IMR-90 (cell line): ENCODE measurements at regions not wholly inside any gene's neighbourhood (a gene's known extent, or its start where the extent isn't known, plus 50 kb on each side); places are given as distances from the start of the nearest gene placed in this dataset.

Source experiments
- ATAC-seq: fragments of 200-7000 bp; cut with Tn5 transposase; 2 replicates; pipeline ENCODE4 v1.9.1; 2020; ENCODE audit warnings: low read depth, mild to moderate bottlenecking, moderate library complexity
- BruUV-seq: library from RNA; stranded (reverse); fragments of 400-500 nt; replicated peaks from 2 replicates; lab custom pipeline; 2021; lab: Mats Ljungman, UMichigan
- CTCF ChIA-PET: fragments of 300-600 bp; formaldehyde crosslinking; extraction: SDS; loops from one replicate; lab custom pipeline; 2021; ENCODE audit warnings: antibody characterized with exemption; lab: Yijun Ruan, JAX
- POLR2A ChIA-PET: fragments of 300-600 bp; sonication (Branson Sonifier 250); formaldehyde crosslinking; loops from one replicate; lab custom pipeline; 2022; ENCODE audit warnings: antibody characterized with exemption; ENCODE audit not compliant: unreplicated experiment; lab: Charles Lee
- DNase-seq: peaks from one replicate; pipeline ENCODE4 v3.0.0; 2013
- H2AFZ ChIP-seq: replicated peaks from 2 replicates; pipeline ENCODE3; 2013; ENCODE audit warnings: low read length, mild to moderate bottlenecking; ENCODE audit not compliant: poor library complexity
- H2AK5ac ChIP-seq: 2 replicates; pipeline ENCODE4 v1.6.1; 2013; ENCODE audit warnings: low read depth, low read length, inconsistent platforms
- H2AK9ac ChIP-seq: replicated peaks from 2 replicates; pipeline ENCODE3; 2013; ENCODE audit warnings: mild to moderate bottlenecking, low read depth, low read length, moderate library complexity; ENCODE audit not compliant: poor library complexity
- H2BK120ac ChIP-seq: 2 replicates; pipeline ENCODE4 v1.6.1; 2013; ENCODE audit warnings: low read depth, low read length, inconsistent platforms
- H2BK15ac ChIP-seq: 3 replicates; pipeline ENCODE4 v1.6.1; 2013; ENCODE audit warnings: low read depth, low read length, inconsistent platforms
- H2BK20ac ChIP-seq: 2 replicates; pipeline ENCODE4 v1.6.1; 2013; ENCODE audit warnings: low read depth, mild to moderate bottlenecking, inconsistent platforms, low read length, moderate library complexity
- H2BK5ac ChIP-seq: 2 replicates; pipeline ENCODE4 v1.6.1; 2013; ENCODE audit warnings: mild to moderate bottlenecking, low read depth, low read length, inconsistent platforms; ENCODE audit not compliant: poor library complexity, severe bottlenecking
- H3K14ac ChIP-seq: replicated peaks from 2 replicates; pipeline ENCODE4 v1.6.1; 2013; ENCODE audit warnings: low read depth, low read length, inconsistent platforms
- H3K18ac ChIP-seq: 2 replicates; pipeline ENCODE4 v1.6.1; 2013; ENCODE audit warnings: low read depth, low read length, control low read depth
- H3K23ac ChIP-seq: 2 replicates; pipeline ENCODE4 v1.6.1; 2013; ENCODE audit warnings: low read depth, low read length, inconsistent platforms
- H3K27ac ChIP-seq: 2 replicates; pipeline ENCODE4 v1.5.1; 2013; ENCODE audit warnings: mild to moderate bottlenecking, control low read depth, low read length; ENCODE audit not compliant: insufficient read depth
- H3K27me3 ChIP-seq: 2 replicates; pipeline ENCODE4 v1.6.1; 2013; ENCODE audit warnings: low read length; ENCODE audit not compliant: control insufficient read depth, insufficient read depth
- H3K36me3 ChIP-seq: 2 replicates; pipeline ENCODE4 v1.6.1; 2013; ENCODE audit warnings: low read length, mixed read lengths; ENCODE audit not compliant: control insufficient read depth, insufficient read depth
- H3K4ac ChIP-seq: 2 replicates; pipeline ENCODE4 v1.6.1; 2013; ENCODE audit warnings: low read depth, low read length, inconsistent platforms
- H3K4me1 ChIP-seq: 2 replicates; pipeline ENCODE4 v1.6.1; 2013; ENCODE audit warnings: low read length, mixed read lengths; ENCODE audit not compliant: control insufficient read depth, insufficient read depth
- H3K4me2 ChIP-seq: 2 replicates; pipeline ENCODE4 v1.6.1; 2013; ENCODE audit warnings: low read depth, mild to moderate bottlenecking, control low read depth, low read length, moderate library complexity
- H3K4me3 ChIP-seq: 2 replicates; pipeline ENCODE4 v1.5.1; 2013; ENCODE audit warnings: low read depth, mild to moderate bottlenecking, control low read depth, low read length, moderate library complexity; ENCODE audit not compliant: insufficient read depth
- H3K56ac ChIP-seq: 2 replicates; pipeline ENCODE4 v1.6.1; 2013; ENCODE audit warnings: low read length, inconsistent platforms; ENCODE audit not compliant: insufficient read depth; ENCODE audit errors: extremely low read depth
- H3K79me1 ChIP-seq, 2 experiments: 2 replicates each; pipeline ENCODE4 v1.6.1; 2013; ENCODE audit warnings: low read length in 2 of 2, inconsistent platforms in 1 of 2, low read depth in 1 of 2
- H3K9ac ChIP-seq: 2 replicates; pipeline ENCODE4 v1.6.1; 2013; ENCODE audit warnings: low read depth, low read length, control low read depth
- H3K9me1 ChIP-seq: 2 replicates; pipeline ENCODE4 v1.6.1; 2013; ENCODE audit warnings: low read length, inconsistent platforms; ENCODE audit not compliant: insufficient read depth
- H3K9me3 ChIP-seq: 2 replicates; pipeline ENCODE4 v1.6.1; 2013; ENCODE audit warnings: low read length; ENCODE audit not compliant: control insufficient read depth, insufficient read depth
- H4K20me1 ChIP-seq: 2 replicates; pipeline ENCODE4 v1.6.1; 2013; ENCODE audit warnings: low read length, inconsistent platforms; ENCODE audit not compliant: insufficient read depth
- H4K5ac ChIP-seq: 2 replicates; pipeline ENCODE4 v1.6.1; 2013; ENCODE audit warnings: mild to moderate bottlenecking, low read depth, low read length, control low read depth
- H4K8ac ChIP-seq, 2 experiments: 2 replicates each; pipeline ENCODE4 v1.6.1; 2013; ENCODE audit warnings: low read depth in 2 of 2, low read length in 2 of 2, control low read depth in 1 of 2, inconsistent platforms in 1 of 2
- H4K91ac ChIP-seq: 2 replicates; pipeline ENCODE4 v1.6.1; 2013; ENCODE audit warnings: low read depth, low read length, inconsistent platforms; ENCODE audit not compliant: insufficient read depth
- CHD1 ChIP-seq: IDR thresholded peaks from 2 replicates; pipeline ENCODE4 v1.6.1; 2012; ENCODE audit warnings: low read depth, low read length, improper control_type of control experiment
- FOS ChIP-seq: fragments of 150-350 bp; IDR thresholded peaks from 2 replicates; pipeline ENCODE4 v1.6.1; 2016; ENCODE audit warnings: low read depth, low read length
- MAZ ChIP-seq: IDR thresholded peaks from 2 replicates; pipeline ENCODE4 v1.6.1; 2012; ENCODE audit warnings: low read depth, mild to moderate bottlenecking, low read length, improper control_type of control experiment, moderate library complexity, borderline replicate concordance
- NFE2L2 ChIP-seq: fragments of 150-350 bp; IDR thresholded peaks from 2 replicates; pipeline ENCODE4 v1.6.1; 2016; ENCODE audit warnings: low read depth, mild to moderate bottlenecking, low read length
- POLR2A ChIP-seq: IDR thresholded peaks from 2 replicates; pipeline ENCODE4 v1.6.1; 2012; ENCODE audit warnings: mild to moderate bottlenecking, low read depth, low read length
- RAD21 ChIP-seq: IDR thresholded peaks from 2 replicates; pipeline ENCODE4 v1.6.1; 2012; ENCODE audit warnings: low read length, improper control_type of control experiment
- RCOR1 ChIP-seq: IDR thresholded peaks from 2 replicates; pipeline ENCODE4 v1.6.1; 2012; ENCODE audit warnings: mild to moderate bottlenecking, low read length, improper control_type of control experiment; ENCODE audit not compliant: insufficient replicate concordance
- RFX5 ChIP-seq: IDR thresholded peaks from 2 replicates; pipeline ENCODE4 v1.8.0; 2012; ENCODE audit warnings: low read depth, mild to moderate bottlenecking, low read length, moderate library complexity
- SMC3 ChIP-seq: fragments of 150-350 bp; IDR thresholded peaks from 2 replicates; pipeline ENCODE4 v1.6.1; 2016; ENCODE audit warnings: low read depth, mild to moderate bottlenecking, antibody characterized with exemption, low read length, moderate library complexity
- WGBS, 2 experiments: methylation state at CpG; one replicate each; pipeline versions ENCODE4 v1.1.5 to v1.1.7; 2013; ENCODE audit warnings: missing lambda C conversion rate in 2 of 2; ENCODE audit not compliant: insufficient read length in 1 of 2; ENCODE audit errors: extremely low coverage in 2 of 2; 5-methylcytosine and 5-hydroxymethylcytosine counted together
- dilution Hi-C: fragments of 300-500 bp; cut with HindIII; formaldehyde crosslinking; loops from one replicate; pipeline ENCODE4 v1.14.3; 2018; ENCODE audit warnings: low sequenced_read_pairs; ENCODE audit not compliant: unreplicated experiment
- in situ Hi-C: fragments of 300-500 bp; cut with MboI; formaldehyde crosslinking; loops from 3 replicates; pipeline ENCODE4 v1.14.3; 2019; ENCODE audit warnings: low sequenced_read_pairs, inconsistent platforms, mixed read lengths
- intact Hi-C: fragments of 100-400 bp; cut with micrococcal nuclease; formaldehyde crosslinking; loops from 2 replicates; pipeline ENCODE4 v1.10.0; 2022
- TF ChIP-seq, protein P1 (sequence below): conservative IDR thresholded peaks from 2 replicates; pipeline ENCODE4 v1.5.1; 2012; ENCODE audit warnings: mild to moderate bottlenecking, low read depth, low read length, improper control_type of control experiment
- TF ChIP-seq, protein P2 (sequence below): fragments of 150-350 bp; IDR thresholded peaks from 2 replicates; pipeline ENCODE4 v1.6.1; 2016; ENCODE audit warnings: low read depth, mild to moderate bottlenecking, low read length, moderate library complexity, borderline replicate concordance

DNA sequence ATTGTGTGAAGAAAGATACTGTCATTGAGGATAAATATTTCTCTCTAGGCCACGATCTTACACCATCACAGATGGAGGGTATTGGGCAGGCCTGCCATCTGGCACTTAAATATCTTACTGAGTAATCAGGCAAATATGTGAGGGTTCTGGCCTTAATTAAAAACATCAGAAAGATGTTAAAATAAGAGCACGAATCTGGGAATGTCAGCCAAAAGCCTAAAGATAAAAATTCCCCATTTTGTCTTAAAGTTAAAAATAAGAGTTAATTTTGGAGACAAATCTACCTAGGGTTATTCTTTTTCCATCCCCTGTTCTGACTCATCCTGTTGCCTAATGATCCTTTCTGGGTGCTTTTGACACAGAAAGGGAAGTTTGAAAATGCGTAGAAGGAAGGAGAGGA lies 121.0 kb downstream of the SUCLG1 start:
- no peak overlapping the region for H3K18ac ChIP-seq
- in situ Hi-C loops: no loop called here
- H3K27me3 ChIP-seq: no peaks in the 10 kb centered on the region
- no peak overlapping the region for H2BK120ac ChIP-seq
- DNase-seq (no peak), ATAC-seq (no peak)
- no peak overlapping the region for H3K14ac ChIP-seq
- no peak overlapping the region for H4K5ac ChIP-seq
- H3K4me3 ChIP-seq: no peak overlapping the region
- H2BK20ac ChIP-seq: no peak overlapping the region
- no peak overlapping the region for H3K27ac ChIP-seq
- H2AFZ ChIP-seq: no peak overlapping the region
- H4K91ac ChIP-seq: no peak overlapping the region
- H2AK5ac ChIP-seq: no peak overlapping the region
- ChIA-PET POLR2A (no interaction called here), CTCF (interaction anchor here (1.4 kb wide), 1 partner anchor 35 kb away, joined by 3 read pairs; no protein-coding TSS in a partner anchor)
- no CpG with 5 or more reads among the region's 3 CpGs for WGBS, 2 experiments
- dilution Hi-C loops: no loop called here
- TF ChIP-seq MAZ (no peak), RFX5 (no peak), FOS (no peak), RCOR1 (no peak), NFE2L2 (no peak), RAD21 (no peak), SMC3 (no peak), POLR2A (no peak), CHD1 (no peak)
- TF ChIP-seq, protein P1, sequence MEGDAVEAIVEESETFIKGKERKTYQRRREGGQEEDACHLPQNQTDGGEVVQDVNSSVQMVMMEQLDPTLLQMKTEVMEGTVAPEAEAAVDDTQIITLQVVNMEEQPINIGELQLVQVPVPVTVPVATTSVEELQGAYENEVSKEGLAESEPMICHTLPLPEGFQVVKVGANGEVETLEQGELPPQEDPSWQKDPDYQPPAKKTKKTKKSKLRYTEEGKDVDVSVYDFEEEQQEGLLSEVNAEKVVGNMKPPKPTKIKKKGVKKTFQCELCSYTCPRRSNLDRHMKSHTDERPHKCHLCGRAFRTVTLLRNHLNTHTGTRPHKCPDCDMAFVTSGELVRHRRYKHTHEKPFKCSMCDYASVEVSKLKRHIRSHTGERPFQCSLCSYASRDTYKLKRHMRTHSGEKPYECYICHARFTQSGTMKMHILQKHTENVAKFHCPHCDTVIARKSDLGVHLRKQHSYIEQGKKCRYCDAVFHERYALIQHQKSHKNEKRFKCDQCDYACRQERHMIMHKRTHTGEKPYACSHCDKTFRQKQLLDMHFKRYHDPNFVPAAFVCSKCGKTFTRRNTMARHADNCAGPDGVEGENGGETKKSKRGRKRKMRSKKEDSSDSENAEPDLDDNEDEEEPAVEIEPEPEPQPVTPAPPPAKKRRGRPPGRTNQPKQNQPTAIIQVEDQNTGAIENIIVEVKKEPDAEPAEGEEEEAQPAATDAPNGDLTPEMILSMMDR: no peak
- TF ChIP-seq, protein P2, sequence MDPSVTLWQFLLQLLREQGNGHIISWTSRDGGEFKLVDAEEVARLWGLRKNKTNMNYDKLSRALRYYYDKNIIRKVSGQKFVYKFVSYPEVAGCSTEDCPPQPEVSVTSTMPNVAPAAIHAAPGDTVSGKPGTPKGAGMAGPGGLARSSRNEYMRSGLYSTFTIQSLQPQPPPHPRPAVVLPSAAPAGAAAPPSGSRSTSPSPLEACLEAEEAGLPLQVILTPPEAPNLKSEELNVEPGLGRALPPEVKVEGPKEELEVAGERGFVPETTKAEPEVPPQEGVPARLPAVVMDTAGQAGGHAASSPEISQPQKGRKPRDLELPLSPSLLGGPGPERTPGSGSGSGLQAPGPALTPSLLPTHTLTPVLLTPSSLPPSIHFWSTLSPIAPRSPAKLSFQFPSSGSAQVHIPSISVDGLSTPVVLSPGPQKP: no peak
- H2BK15ac ChIP-seq: no peak overlapping the region
- no peaks in the 10 kb centered on the region for H3K4me1 ChIP-seq
- no peak overlapping the region for H3K23ac ChIP-seq
- H3K4ac ChIP-seq: no peak overlapping the region
- H3K9me3 ChIP-seq: no peaks in the 10 kb centered on the region
- H3K79me1 ChIP-seq: no peaks in the 10 kb centered on the region
- no peak overlapping the region for H4K8ac ChIP-seq
- no peaks in the 10 kb centered on the region for H3K9me1 ChIP-seq
- no peak overlapping the region for H2AK9ac ChIP-seq
- H3K9ac ChIP-seq: no peak overlapping the region
- H4K20me1 ChIP-seq: no peaks in the 10 kb centered on the region
- no peak overlapping the region for H3K4me2 ChIP-seq
- intact Hi-C loops: no loop called here
- BruUV-seq: no TSS peak
- no peak overlapping the region for H2BK5ac ChIP-seq
- H3K36me3 ChIP-seq: no peaks in the 10 kb centered on the region
- no peak overlapping the region for H3K56ac ChIP-seq
